Duodenal mucosa (tissue), 2 donors: ENCODE measurements at regions not wholly inside any gene's neighbourhood (a gene's known extent, or its start where the extent isn't known, plus 50 kb on each side); places are given as distances from the start of the nearest gene placed in this dataset.

Source experiments
- H3K27ac ChIP-seq: one replicate; pipeline ENCODE4 v1.7.0; 2013; ENCODE audit warnings: low read depth, low read length
- H3K27me3 ChIP-seq, 2 donors: one replicate each; pipeline ENCODE4 v1.7.0; 2013; ENCODE audit warnings: low read length in 2 of 2, control low read depth in 1 of 2; ENCODE audit not compliant: insufficient read depth in 2 of 2, control insufficient read depth in 1 of 2
- H3K36me3 ChIP-seq, 2 donors: one replicate each; pipeline ENCODE4 v1.7.0; 2013; ENCODE audit warnings: low read length in 2 of 2, control low read depth in 1 of 2; ENCODE audit not compliant: insufficient read depth in 2 of 2, control insufficient read depth in 1 of 2
- H3K4me1 ChIP-seq, 2 donors: one replicate each; pipeline ENCODE4 v1.7.0; 2013; ENCODE audit warnings: low read length in 2 of 2, control low read depth in 1 of 2; ENCODE audit not compliant: insufficient read depth in 2 of 2, control insufficient read depth in 1 of 2
- H3K4me3 ChIP-seq, 2 donors: one replicate each; pipeline ENCODE4 v1.7.0; 2013; ENCODE audit warnings: low read length in 2 of 2, low read depth in 1 of 2
- H3K9ac ChIP-seq, 2 donors: one replicate each; pipeline ENCODE4 v1.7.0; 2013; ENCODE audit warnings: low read length in 2 of 2, low read depth in 1 of 2
- H3K9me3 ChIP-seq, 2 donors: one replicate each; pipeline ENCODE4 v1.7.0; 2013; ENCODE audit warnings: low read length in 2 of 2, control low read depth in 1 of 2; ENCODE audit not compliant: control insufficient read depth in 1 of 2

DNA sequence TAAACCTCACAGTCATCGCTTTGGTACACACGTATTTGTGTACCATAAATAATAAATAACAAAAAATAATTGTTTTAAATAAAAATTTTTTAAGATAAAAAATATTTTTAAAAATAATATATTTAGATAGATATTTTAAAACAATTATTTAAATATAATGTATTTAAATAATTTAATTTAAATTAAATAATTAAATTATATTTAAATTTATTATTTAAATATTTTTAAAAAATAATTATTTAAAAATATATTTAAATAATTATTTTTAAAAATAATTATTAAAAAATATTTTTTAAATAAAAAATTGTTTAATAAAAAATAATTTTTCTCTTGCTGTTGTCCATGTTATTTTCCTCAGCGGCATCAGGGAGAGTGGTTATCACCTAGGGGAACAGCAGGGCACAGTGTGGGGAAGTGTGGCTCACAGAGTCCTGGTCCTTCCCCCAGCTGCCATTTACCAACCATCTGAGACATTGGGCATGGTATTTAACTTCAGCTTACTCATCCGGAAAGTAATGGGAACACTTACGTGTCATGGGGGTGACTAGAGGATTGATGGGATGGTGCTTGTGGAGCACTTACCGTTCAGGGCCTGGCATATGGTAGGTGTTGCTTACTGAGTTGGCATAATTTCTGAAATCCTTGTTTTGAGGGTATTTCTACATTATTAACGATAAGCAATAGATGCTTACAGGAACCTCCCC is 92.9 kb upstream of the TSPAN2 start:
- H3K27ac ChIP-seq = no peak overlapping the region
- no peaks in the 10 kb centered on the region for H3K4me1 ChIP-seq
- no peaks in the 10 kb centered on the region for H3K9me3 ChIP-seq
- H3K36me3 ChIP-seq = no peaks in the 10 kb centered on the region
- no peak overlapping the region for H3K9ac ChIP-seq
- H3K27me3 ChIP-seq = no peaks in the 10 kb centered on the region
- H3K4me3 ChIP-seq = no peak overlapping the region

DNA sequence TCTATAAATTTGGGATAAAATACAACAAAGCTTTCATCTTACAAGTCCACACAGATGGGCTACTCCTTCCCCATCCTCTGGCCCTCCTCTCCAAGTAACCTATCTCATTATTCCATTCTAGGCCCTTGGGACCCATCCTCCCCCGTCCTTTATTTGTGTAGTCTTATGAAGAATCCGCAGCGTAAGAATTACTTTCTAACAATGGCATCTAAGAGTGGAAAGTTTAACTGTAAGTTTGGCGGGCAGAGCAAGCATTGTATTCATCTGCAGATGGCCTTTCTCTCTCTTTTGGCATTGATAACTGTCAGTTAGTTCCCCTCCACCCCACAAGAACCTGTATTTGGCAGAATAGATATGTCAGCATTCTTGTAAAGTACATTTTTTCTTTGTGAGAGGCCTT is 91.9 kb upstream of the TSPAN2 start:
- no peaks in the 10 kb centered on the region for H3K4me1 ChIP-seq
- no peaks in the 10 kb centered on the region for H3K36me3 ChIP-seq
- no peak overlapping the region for H3K9ac ChIP-seq
- no peak overlapping the region for H3K4me3 ChIP-seq
- no peaks in the 10 kb centered on the region for H3K9me3 ChIP-seq
- no peak overlapping the region for H3K27ac ChIP-seq
- no peaks in the 10 kb centered on the region for H3K27me3 ChIP-seq

DNA sequence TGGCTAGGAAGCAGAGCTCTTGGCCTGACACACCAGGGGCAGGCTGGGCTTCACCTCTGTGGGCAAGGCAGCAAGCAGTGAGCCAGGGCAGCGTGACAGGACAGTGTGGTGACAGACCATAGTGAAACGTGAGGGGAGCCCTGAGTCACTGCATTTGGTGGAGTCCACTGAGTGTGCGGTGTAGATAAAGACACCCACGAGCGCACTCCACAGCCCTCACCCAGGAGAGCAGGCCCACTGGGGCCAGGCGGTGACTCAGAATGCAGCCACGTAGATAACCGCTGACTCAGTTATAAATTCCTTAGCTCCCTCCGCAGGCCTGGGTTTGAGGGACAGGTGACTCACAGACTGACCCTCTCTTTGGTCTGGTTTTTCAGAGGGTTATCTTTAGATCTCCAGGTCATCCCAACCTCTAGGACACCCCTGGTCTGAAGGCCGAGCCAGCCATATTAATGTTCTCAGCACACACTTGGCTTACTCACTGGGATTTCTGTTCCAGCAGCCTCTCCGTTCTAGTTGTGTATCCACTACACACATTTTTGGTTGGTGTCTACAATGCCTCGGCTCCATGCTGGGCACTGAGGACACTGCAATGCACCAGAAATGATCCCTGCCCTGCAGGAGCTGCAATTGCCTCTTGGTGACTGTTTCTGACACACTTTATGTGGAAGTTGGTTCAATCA is 90.2 kb upstream of the TSPAN2 start:
- Histone ChIP-seq H3K4me3 (no peak overlapping the region), H3K27ac (no peak overlapping the region), H3K4me1 (no peaks in the 10 kb centered on the region), H3K9ac (no peak overlapping the region), H3K36me3 (no peaks in the 10 kb centered on the region), H3K27me3 (no peaks in the 10 kb centered on the region), H3K9me3 (no peaks in the 10 kb centered on the region)

DNA sequence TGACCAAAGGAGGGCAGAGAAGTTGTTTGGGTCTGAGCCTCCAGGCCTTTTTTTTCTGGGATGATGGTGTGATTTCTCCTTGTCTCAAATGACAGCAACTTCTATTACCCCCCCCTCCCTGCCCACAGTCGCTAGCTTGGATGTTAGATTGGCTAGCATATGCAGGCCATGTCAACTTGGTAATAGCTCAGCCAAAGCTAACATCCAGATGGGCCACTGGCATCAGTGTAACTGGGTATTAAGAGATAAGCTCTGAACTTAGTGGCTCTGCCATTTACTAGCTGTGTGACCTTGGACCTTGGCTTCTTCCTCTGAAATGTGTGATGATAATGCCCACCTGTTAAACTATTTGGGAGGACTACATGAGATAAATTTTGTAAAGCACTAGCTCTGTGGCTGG is 86.9 kb upstream of the TSPAN2 start:
- no peak overlapping the region for H3K27ac ChIP-seq
- H3K4me3 ChIP-seq = no peak overlapping the region
- no peak overlapping the region for H3K9ac ChIP-seq
- H3K9me3 ChIP-seq = no peaks in the 10 kb centered on the region
- no peaks in the 10 kb centered on the region for H3K36me3 ChIP-seq
- H3K4me1 ChIP-seq = peaks cover 0 to 4% of the 10 kb centered on the region in 2 donors
- no peaks in the 10 kb centered on the region for H3K27me3 ChIP-seq

DNA sequence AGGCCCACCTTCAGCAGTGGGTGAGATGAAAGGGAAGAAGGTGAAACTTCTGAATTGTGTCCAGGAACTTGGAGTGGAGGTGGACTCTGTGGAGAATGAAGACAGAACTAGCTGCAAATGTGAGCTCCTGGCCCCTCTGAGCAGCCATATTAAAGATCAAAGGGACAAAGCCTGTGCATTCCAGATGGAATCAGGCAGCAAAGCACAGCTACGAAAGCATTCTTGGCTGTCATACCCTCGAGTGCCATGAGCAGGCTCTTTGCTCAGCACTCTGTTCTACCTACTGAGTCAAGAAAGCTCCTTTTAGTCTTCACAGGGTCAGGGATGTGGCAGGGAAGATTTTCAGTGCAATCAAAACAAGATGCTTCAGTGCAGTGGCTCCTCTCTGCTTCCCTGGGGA is 86.3 kb upstream of the TSPAN2 start:
- Histone ChIP-seq H3K27me3 (peaks cover 0 to 2% of the 10 kb centered on the region in 2 donors), H3K36me3 (no peaks in the 10 kb centered on the region), H3K27ac (no peak overlapping the region), H3K4me1 (peaks cover 0 to 4% of the 10 kb centered on the region in 2 donors), H3K4me3 (no peak overlapping the region), H3K9me3 (no peaks in the 10 kb centered on the region), H3K9ac (no peak overlapping the region)

DNA sequence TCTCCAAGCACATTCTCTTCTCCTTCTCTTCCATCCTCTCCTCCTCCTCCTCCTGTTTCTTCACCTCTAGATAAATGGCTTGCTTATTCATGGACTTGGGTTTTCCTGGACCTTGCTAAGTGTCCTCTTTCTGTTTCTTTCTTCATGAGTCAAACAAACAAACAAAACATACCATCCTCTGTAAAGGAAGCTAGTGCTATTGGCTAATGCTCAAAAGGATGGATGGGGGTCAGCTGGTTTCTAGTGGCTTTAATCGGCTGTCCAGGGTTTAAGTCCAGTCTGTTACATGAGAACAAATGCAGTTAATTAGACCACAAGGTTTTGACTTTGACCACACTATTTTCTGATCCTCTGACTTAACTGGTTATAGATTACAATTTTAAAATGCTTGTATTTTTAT is 83.8 kb upstream of the TSPAN2 start:
- no peak overlapping the region for H3K27ac ChIP-seq
- H3K9ac ChIP-seq = no peak overlapping the region
- peaks cover 0 to 2% of the 10 kb centered on the region in 2 donors for H3K27me3 ChIP-seq
- no peaks in the 10 kb centered on the region for H3K9me3 ChIP-seq
- no peaks in the 10 kb centered on the region for H3K36me3 ChIP-seq
- peaks cover 0 to 4% of the 10 kb centered on the region in 2 donors for H3K4me1 ChIP-seq
- H3K4me3 ChIP-seq = no peak overlapping the region

DNA sequence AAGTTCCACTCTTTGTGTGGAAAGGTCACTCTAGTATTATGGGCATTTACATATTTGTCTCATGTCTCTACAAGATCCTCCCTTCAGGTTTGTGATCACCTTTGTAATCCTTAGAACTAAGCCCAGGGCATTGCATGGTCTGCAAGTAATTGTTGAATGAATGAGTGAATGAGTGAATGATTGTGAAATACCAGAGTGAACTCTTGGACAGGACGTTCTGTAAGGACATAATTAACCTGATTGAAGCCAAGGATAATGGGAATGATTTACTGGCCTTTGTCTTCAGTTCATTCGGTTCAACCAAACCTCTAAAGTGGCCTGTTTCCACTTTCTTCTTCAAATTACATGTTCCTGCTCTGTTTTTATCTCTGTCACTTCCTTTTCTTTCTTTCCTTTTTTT is 83.0 kb upstream of the TSPAN2 start:
- no peak overlapping the region for H3K27ac ChIP-seq
- no peak overlapping the region for H3K4me3 ChIP-seq
- H3K4me1 ChIP-seq = peaks cover 0 to 4% of the 10 kb centered on the region in 2 donors
- H3K27me3 ChIP-seq = peaks cover 0 to 2% of the 10 kb centered on the region in 2 donors
- H3K9me3 ChIP-seq = no peaks in the 10 kb centered on the region
- no peak overlapping the region for H3K9ac ChIP-seq
- H3K36me3 ChIP-seq = no peaks in the 10 kb centered on the region

DNA sequence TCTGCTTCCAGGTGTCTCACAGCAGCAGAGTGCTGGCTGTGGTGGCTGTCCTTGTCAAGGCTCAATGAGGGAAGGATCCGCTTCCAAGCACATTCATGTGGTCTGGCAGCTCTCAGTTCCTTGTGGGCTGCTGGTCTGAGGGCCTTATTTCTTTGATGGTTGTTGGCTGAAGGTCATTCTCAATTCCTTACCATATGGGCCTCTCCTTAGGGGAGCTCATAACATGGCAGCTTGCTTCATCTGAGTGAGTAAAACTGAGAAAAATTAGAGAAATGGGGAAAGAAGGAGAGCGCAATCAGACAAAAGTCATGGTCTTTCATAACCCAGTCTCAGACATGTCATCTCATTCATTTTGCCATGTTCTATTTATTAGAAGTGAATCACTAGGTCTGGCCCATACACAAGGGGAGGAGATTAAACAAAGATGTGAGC is 81.7 kb upstream of the TSPAN2 start:
- no peak overlapping the region for H3K27ac ChIP-seq
- no peaks in the 10 kb centered on the region for H3K36me3 ChIP-seq
- H3K27me3 ChIP-seq = peaks cover 0 to 2% of the 10 kb centered on the region in 2 donors
- no peak overlapping the region for H3K9ac ChIP-seq
- peaks cover 0 to 4% of the 10 kb centered on the region in 2 donors for H3K4me1 ChIP-seq
- H3K4me3 ChIP-seq = no peak overlapping the region
- H3K9me3 ChIP-seq = no peaks in the 10 kb centered on the region

DNA sequence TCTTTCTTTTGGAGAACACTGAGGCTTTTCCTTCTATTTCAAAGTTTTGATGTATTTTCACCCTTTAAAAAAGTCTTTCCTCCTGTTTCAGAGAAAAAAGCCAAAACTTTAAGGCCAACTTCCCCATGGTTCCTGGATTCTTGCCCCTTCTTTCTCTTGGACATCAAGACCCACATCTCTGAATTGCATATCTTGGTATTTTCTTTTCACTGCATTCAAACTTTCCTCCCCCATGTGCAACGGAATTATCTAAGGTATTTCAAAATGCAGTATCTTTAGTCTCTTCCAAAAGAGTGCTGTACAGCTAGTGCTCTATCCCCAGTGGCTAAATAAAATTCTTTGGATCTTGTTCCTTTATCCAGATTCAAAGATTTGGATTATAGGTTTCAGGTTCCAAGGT is 81.1 kb upstream of the TSPAN2 start:
- peaks cover 0 to 2% of the 10 kb centered on the region in 2 donors for H3K27me3 ChIP-seq
- H3K4me3 ChIP-seq = no peak overlapping the region
- H3K9me3 ChIP-seq = no peaks in the 10 kb centered on the region
- no peak overlapping the region for H3K27ac ChIP-seq
- H3K9ac ChIP-seq = no peak overlapping the region
- H3K4me1 ChIP-seq = peaks cover 0 to 4% of the 10 kb centered on the region in 2 donors
- no peaks in the 10 kb centered on the region for H3K36me3 ChIP-seq

DNA sequence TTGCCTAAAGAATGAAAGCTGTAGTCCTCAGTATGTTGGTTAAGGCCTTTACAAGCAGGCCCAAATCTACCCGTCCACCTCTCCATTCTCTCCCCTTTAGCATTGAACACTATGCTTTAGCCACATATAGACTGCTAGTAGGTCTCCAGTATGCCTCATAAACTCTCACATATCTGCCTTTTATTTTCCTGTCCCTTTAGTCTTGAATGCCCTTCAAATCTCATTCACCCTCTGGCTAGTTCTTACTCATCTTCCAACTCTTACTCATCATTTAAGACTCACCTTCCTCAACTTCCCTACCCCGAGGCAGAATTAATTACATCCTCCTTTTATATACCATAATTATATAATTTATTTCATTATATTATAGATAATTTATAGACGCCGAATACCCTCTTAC is 78.7 kb upstream of the TSPAN2 start:
- Histone ChIP-seq H3K4me1 (peaks cover 0 to 4% of the 10 kb centered on the region in 2 donors), H3K36me3 (no peaks in the 10 kb centered on the region), H3K27me3 (peaks cover 0 to 2% of the 10 kb centered on the region in 2 donors), H3K9ac (no peak overlapping the region), H3K4me3 (no peak overlapping the region), H3K9me3 (no peaks in the 10 kb centered on the region), H3K27ac (no peak overlapping the region)
